ENCODE measurements at regions not wholly inside any gene's neighbourhood (a gene's known extent, or its start where the extent isn't known, plus 50 kb on each side); places are given as distances from the start of the nearest gene placed in this dataset.

DNA sequence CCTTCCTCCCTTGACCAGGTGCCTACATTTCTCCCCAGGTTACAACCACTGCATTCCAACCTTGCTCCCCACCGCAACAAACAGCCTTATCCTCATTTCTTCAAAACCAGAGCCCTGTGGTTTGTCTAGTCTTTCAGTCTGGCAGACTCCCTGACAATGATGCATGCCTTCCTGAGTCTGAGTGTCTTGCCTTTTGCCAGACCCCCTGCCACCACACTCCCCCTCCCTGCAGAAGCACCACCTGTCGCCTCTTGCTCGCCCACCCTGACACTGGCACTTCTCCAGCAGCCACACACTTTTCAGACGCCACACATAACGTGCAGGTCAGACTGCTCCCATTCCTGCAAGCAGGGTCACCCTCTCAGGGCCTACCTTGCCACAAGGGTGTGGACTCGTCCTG, 349.2 kb upstream of the NOCT start:
- DNase-seq (ENCODE audit: missing footprints) (no peak), ATAC-seq (no peak)
- intact Hi-C loops (cut with DNase I), result no loop called here

GRCh38 chr4:138665851-138666250, 349.7 kb upstream of the NOCT start:
- DNase-seq (ENCODE audit: missing footprints) (no peak), ATAC-seq (no peak)
- intact Hi-C loops (cut with DNase I), result no loop called here

DNA sequence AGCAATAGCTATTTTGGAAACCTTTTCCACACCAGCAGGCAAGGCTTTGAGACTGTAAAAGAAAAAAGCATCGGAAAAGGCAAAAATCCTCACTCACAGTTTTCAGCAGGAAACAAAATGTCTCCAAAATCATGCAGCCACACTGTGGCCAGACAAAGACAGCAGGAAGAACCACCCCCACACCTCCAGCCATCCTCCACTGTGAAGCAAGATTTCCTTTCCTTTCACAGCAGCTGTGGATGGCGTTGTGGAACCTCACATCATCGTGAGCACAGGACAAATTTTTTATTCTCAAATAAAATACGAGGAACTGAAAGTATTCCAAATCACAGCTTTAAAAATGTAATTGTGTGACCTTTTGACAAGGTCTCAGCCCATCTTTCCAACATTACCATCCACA, 351.7 kb upstream of the NOCT start:
- ATAC-seq (no peak), DNase-seq (ENCODE audit: missing footprints) (no peak)
- intact Hi-C loops (cut with DNase I), result no loop called here

DNA sequence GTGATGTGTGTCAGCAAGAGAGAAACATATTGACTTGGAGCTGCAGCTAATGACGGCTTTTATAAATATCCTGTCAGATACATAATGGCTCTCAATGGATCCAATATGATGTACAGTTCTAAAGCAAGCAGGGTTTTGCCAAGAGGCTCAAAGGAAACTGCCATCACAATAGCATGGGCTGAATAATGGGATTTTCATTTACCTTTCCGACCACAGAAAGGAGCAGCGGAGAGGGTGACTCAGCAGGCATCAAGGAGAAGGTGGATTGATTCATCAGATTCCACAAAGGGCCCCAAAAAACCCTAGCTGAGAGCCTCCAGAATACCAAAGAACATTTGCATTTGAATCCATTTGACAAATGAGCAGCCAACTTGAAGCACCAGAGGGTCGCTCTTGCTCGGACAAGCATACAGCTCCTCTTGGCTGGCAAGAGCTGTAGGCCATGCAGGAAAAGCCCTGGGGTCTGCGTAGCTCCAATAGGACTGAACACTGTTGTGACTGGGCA, 355.7 kb upstream of the NOCT start:
- no peak for ATAC-seq
- no peak for DNase-seq (ENCODE audit: missing footprints)
- intact Hi-C loops (cut with DNase I), result no loop called here

- DNase-seq (ENCODE audit: missing footprints) (no peak), ATAC-seq (no peak)
- intact Hi-C loops (cut with DNase I), result no loop called here
Observed at GRCh38 chr4:138659037-138659811, 356.4 kb upstream of the NOCT start.

GRCh38 chr4:138658518-138658917, 357.1 kb upstream of the NOCT start:
- no peak for ATAC-seq
- intact Hi-C loops (cut with DNase I), result no loop called here
- no peak for DNase-seq (ENCODE audit: missing footprints)

- intact Hi-C loops (cut with DNase I), result no loop called here
- no peak for ATAC-seq
- DNase-seq (ENCODE audit: missing footprints), result no peak
Observed at GRCh38 chr4:138656990-138657389, 358.6 kb upstream of the NOCT start.

- intact Hi-C loops (cut with DNase I), result no loop called here
- DNase-seq (ENCODE audit: missing footprints) (no peak), ATAC-seq (no peak)
Observed at GRCh38 chr4:138655985-138656384, 359.6 kb upstream of the NOCT start.

DNA sequence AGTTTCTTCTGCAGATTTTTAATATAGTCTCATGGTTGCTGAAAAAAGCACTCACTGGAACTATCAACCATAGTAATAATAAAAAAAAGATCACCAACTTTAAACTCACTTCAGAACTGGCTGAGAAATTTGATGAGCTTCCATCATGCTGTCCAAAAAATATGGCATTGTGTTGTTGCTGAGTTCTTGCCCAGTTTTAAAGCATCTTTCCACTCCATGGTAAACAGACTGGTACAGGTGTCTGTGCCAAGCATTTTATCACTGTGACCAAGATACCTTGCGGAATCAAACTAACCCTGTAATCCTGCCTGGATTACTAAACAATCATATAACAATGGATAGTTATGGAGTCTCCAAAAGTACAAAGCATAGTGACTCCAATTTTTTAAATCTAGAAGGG, 360.3 kb upstream of the NOCT start:
- DNase-seq (ENCODE audit: missing footprints) (no peak), ATAC-seq (no peak)
- intact Hi-C loops (cut with DNase I), result no loop called here

DNA sequence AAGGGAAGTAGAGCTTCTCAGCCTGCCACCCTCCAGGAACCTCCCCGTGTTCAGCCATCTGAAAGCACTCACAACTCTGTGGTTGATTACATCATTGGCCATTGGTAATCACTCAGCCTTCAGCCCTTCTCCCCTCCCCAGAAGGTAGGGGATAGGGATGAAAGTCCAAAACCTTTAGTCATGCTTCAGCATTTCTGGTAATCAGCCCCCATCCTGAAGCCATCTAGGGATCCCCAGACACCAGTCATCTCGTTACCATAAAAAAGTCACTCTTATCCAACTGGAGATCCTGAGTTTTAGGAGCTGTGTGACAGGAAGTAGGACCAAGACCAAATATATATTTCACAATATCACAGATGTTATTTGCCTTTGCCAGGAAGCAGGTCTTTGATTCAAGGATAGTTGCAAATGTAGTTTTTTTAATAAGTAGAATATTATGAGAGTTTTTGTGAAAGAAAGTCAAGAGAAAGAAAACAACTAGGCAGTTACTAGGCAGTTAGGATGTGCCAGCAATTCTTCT, 364.6 kb upstream of the NOCT start:
- DNase-seq (ENCODE audit: missing footprints) (no peak), ATAC-seq (peak; percentile 91)
- intact Hi-C loops (cut with DNase I), result no loop called here

DNA sequence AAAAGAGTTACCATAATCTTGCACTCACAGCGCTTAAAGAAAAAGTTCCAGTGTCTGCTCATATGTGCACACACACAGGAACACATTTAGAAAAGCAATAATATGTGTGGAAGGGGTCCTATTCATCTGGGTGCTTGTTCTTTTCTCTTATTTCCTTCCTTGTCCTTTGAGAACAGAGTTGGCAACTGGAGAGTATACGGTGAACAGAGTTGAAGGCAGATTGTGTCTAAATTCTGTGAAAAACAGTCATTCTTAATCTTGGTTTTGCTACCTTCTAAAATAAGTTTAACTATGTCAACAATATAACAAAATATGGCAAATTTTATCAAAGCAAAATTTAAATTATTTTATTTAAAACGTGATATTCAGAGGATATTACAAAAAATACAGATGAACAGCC, 365.1 kb upstream of the NOCT start:
- DNase-seq (ENCODE audit: missing footprints) (no peak), ATAC-seq (no peak)
- intact Hi-C loops (cut with DNase I), result no loop called here

- intact Hi-C loops (cut with DNase I), result no loop called here
- ATAC-seq (no peak), DNase-seq (ENCODE audit: missing footprints) (no peak)
Observed at GRCh38 chr4:138647433-138647832, 368.1 kb upstream of the NOCT start.

- intact Hi-C loops (cut with DNase I), result no loop called here
- DNase-seq (ENCODE audit: missing footprints) (no peak), ATAC-seq (no peak)
Observed at GRCh38 chr4:138646383-138646782, 369.2 kb upstream of the NOCT start.

GRCh38 chr4:138645289-138645688, 370.3 kb upstream of the NOCT start:
- DNase-seq (ENCODE audit: missing footprints) (no peak), ATAC-seq (no peak)
- intact Hi-C loops (cut with DNase I), result no loop called here

DNA sequence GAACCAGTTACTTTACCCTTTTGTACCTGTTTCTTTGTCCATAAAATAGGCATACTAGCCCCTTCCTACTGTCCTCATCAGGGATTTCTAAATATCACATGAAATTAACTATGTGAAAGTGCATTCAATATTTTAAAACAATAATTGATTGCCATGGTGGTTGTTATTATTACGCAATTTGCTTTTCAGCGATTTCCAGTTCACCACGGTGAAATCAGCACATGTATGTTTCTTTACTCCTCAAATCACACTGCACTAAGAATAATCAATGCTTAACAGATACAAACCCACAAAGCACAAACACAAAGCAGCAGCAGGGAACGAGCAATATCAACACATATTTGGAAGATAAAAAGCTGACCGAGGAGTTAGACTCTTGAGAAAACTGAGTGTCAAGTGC, 371.3 kb upstream of the NOCT start:
- intact Hi-C loops (cut with DNase I), result no loop called here
- no peak for ATAC-seq
- DNase-seq (ENCODE audit: missing footprints), result no peak

DNA sequence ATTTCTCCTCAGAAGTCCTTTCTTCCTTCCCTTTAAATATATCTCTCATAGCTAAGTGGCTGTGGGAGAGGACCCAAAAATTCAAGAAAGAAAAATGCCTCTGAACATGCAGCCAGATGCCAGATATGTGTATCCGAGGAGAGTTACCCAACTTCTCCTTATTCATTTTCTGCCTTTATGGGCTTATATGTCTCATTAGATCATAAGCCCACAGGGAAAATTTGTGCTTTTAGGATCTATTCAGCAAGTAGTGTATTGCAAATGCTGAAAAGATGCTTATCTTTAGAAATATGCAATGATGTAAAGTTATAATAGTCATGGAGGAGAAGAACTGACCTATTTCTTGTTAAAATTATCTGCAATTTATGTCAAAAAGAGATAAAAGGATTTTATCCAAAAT, 371.8 kb upstream of the NOCT start:
- ATAC-seq (no peak), DNase-seq (ENCODE audit: missing footprints) (no peak)
- intact Hi-C loops (cut with DNase I), result no loop called here

DNA sequence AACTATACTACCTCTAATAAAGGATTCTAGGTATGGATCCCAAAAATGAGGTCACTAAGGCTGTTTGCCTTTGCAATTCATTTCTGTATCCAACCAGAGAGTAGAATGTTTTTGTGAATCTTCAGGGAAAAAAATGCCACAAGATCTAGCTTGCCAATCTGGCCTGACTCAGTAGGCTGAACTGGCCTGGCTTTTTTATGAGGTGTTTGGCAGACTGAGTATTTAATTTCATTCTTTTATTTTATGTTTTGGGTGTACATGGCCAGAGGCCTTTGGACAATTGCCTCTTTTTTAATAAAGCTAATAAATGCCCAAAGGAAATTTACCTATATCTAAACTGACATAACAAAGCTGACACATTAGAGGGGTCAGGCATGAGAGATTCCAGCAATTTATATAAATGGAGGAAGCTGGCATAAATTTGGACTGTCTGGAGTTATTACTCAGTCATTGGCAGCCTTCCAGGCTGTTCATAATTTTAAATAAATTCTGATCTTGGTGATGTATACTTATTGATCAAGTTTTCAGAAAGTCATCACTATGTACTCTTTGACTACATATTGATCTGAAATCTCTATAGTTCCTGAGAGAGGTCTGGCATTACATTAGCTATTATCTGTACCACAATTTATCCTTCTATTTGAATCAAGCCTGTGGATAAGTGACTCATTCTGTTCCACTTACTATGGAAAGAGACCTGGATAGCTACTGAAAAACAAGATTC, 376.4 kb upstream of the NOCT start:
- no peak for DNase-seq (ENCODE audit: missing footprints)
- intact Hi-C loops (cut with DNase I), result no loop called here
- ATAC-seq, result no peak

DNA sequence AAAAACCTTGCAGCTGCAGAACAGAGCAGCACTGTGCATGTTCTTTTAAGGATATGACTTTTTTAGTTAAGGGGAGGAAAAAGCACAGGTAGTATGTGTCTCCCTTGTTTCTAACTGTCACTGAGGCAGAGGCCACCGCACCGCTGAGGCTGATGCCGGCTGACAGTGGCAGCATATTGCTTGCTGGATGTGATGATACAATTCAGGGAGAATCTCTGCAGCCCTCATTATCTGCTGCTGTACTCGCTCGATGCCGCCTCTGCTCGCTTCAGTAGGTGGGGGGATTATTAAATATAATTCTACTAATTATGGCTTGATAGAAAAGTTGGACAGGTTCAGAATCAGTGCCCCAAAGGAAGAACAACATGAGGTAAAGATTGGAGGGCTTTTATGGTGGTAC, 378.8 kb upstream of the NOCT start:
- no peak for ATAC-seq
- DNase-seq (ENCODE audit: missing footprints), result no peak
- intact Hi-C loops (cut with DNase I), result no loop called here

GRCh38 chr4:138634915-138635314, 380.7 kb upstream of the NOCT start:
- no peak for DNase-seq (ENCODE audit: missing footprints)
- intact Hi-C loops (cut with DNase I), result no loop called here
- ATAC-seq, result no peak

- DNase-seq (ENCODE audit: missing footprints), result no peak
- ATAC-seq, result no peak
Observed at GRCh38 chr4:138633580-138633904, 382.0 kb upstream of the NOCT start.

More at GRCh38 chr4:138633580-138633904, 382.0 kb upstream of the NOCT start:
- intact Hi-C loops (cut with DNase I), result no loop called here
